ENCODE measurements at regions not wholly inside any gene's neighbourhood (a gene's known extent, or its start where the extent isn't known, plus 50 kb on each side); places are given as distances from the start of the nearest gene placed in this dataset.
"Not testable (repeated sequence)": the region's sequence is repeated elsewhere in the genome, so short reads cannot be mapped to it uniquely, and the experiment has no call there.

DNA sequence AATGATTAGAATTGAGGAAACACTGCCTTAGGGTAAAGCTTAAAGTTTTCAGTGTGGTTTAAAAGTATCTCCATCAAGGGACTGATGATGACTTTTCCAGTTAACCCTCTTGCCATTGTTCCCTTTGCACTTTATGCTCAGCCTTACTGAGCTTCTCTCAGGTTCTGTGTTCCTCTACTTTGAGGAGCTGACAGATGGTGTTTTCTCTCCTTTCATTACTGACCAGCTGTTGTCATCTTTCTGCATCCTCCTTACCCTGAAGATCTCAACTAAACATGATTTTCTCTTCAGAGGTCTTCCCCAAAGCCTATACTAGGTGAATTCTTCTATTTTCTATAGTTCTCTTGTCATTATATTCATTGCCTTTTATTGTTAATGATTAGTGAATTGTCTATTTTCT lies 475.6 kb upstream of the SYNCRIP start:
- no peak for DNase-seq (ENCODE audit: low read depth in 4 of 4, low spot score in 1 of 4)

DNA sequence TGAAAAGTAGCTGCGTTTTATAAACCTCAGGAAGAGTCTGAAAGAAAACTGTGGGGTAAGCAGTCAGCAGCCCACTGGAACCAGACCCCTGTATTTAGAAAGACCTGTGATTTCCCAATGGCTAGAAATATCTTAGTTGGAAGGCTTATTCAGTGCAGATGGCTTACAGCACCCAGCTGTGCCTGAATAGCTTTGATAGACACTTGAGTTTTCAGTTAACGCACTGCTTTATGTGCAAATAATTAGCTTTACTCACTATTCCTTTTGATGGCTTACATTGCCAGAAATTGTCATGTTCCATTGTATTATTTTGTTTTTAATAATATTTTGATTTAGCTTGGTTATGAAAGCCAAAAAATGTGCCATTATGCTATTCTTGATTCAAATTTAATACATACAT lies 465.3 kb upstream of the SYNCRIP start:
- no peak for DNase-seq (ENCODE audit: low read depth in 4 of 4, low spot score in 1 of 4)

DNA sequence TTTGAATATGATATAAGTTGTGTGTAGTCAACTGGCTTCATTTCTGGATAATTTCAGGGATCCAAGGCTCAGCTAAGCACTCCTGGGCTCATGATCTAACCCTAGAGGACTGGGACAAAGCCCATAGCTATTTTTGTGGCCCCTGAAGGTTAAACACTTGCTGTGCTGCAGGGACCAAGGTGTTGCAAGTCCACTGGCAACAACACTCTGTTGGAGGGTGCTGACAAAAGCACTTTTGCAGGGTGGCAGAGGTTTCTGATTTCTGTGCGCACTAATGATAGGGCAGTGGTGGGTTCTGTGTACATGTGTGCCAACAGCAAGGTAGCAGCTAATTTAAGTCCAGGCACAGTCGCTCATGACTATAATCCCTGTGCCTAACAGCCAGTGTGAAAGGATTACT lies 445.3 kb upstream of the SYNCRIP start:
- DNase-seq (ENCODE audit: low read depth in 4 of 4, low spot score in 1 of 4) = no peak

DNA sequence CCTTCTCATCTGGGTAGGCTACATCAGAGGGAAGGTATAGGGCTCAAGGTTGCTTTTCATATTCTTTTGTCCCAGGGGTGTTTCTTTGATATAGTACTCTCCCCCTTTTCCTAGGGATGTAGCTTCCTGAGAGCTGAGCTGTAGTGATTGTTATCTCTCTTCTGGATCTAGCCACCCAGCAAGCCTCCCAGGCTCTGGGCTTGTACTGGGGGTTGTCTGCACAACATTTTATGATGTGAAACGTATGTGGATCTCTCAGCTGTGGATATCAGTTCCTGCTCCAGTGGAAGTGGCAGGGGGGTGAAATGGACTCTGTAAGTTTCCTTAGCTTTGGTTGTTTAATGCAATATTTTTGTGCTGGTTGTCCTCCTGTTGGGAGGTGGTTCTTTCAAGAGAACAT lies 437.3 kb upstream of the SYNCRIP start:
- DNase-seq (ENCODE audit: low read depth in 4 of 4, low spot score in 1 of 4) = no peak

DNA sequence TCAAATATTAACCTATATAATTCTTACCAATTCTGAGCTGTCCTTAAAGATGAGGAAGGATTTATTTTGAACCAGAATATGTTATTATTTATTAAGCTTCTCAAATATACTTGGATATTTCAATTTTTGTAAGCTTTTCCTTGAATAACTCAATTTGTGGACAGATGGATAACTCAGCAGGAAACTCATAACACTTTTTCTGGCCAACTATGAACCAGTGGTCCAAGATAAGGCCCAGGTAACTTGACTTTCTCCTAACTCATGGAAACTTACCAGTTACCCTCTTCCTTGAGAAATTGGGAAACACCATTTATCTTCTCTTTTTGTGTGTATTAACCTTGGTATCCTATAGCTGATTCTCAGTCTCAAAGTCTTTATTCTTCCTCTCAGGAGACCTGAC lies 427.5 kb upstream of the SYNCRIP start:
- no peak for DNase-seq (ENCODE audit: low read depth in 4 of 4, low spot score in 1 of 4)

DNA sequence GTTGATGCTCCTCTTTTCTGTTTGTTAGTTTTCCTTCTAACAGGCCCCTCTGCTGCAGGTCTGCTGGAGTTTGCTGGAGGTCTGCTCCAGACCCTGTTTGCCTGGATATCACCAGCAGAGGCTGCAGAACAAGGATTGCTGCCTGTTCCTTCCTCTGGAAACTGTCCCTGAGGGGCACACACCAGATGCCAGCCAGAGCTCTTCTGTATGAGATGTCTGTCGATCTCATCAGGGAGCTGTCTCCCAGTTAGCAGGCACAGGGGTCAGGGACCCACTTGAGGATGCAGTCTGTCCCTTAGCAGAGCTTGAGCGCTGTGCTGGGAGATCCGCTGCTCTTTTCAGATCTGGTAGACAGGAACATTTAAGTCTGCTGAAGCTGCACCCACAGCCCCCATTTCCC lies 422.3 kb upstream of the SYNCRIP start:
- DNase-seq (ENCODE audit: low read depth in 4 of 4, low spot score in 1 of 4) = not testable (repeated sequence)

DNA sequence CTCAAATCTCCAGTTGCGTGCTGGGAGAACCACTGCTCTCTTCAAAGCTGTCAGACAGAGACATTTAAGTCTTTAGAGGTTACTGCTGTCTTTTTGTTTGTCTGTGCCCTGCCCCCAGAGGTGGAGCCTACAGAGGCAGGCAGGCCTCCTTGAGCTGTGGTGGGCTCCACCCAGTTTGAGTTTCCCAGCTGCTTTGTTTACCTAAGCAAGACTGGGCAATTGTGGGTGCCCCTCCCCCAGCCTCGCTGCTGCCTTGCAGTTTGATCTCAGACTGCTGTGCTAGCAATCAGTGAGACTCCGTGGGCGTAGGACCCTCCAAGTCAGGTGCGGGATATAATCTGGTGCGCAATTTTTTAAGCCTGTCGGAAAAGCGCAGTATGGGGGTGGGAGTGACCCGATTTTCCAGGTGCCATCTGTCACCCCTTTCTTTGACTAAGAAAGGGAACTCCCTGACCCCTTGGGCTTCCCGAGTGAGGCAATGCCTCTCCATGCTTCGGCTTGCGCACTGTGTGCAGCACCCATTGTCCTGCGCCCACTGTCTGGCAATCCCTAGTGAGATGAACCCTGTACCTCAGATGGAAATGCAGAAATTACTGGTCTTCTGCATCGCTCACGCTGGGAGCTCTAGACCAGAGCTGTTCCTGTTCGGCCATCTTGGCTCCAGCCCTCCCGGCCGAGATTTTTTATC lies 414.8 kb upstream of the SYNCRIP start:
- not testable (repeated sequence) for DNase-seq (ENCODE audit: low read depth in 4 of 4, low spot score in 1 of 4)

DNA sequence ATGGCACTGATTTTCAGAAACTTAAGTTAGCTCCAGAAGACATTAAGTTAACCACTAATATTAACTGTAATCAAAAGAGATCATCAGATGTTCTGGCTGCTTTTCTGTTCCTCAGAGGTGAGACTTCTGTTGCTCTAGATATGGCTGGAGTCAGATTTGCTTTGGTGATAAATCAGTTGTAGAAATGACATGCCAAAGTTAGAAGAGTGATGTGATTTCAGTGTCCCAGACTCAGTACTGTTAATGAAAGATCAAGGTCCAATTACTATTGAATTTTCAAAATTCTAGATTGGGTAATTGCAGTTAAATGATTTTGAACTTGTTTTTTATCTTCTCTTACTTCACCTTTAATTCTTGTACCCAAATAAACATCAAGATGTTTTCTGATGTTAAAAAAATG lies 402.4 kb upstream of the SYNCRIP start:
- DNase-seq (ENCODE audit: low read depth in 4 of 4, low spot score in 1 of 4) = no peak

DNA sequence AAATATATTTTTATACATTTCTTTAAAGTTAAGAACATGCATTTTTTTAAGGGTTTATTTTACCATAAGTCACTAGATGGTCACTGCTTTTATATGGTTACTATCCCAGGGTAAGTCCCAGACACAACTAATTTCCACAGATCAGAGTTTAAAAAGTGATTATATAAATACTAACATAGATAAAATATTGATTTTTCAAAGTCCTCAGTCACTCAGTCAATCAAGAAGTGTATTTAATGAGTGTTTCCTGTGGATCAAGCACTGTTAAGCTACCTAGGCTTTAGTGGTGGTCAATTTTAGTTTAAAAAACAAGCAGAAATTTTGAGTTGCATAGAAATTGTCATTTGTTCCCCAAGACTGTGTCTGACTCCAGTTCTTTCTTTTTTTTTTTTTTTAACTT lies 399.5 kb upstream of the SYNCRIP start:
- no peak for DNase-seq (ENCODE audit: low read depth in 4 of 4, low spot score in 1 of 4)

DNA sequence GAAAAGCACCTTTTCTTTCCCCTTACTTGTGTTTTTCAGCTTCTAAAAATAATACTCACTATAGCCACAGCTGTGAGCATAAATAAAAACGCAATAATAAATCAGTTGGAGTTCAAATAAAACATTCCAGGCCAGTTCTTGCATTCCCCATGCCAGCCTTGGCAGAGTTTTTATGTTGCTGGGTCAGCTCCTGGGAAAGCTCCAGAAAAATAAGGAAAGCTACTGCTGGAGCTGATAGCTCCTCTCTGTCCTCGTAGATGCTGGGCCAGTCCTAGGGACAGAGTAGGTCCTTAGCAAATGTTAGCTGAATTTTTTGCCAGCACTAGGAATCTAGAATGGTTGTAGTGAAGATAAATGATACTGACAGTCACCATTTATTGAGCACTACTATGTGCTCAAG lies 389.0 kb upstream of the SYNCRIP start:
- no peak for DNase-seq (ENCODE audit: low read depth in 4 of 4, low spot score in 1 of 4)

DNA sequence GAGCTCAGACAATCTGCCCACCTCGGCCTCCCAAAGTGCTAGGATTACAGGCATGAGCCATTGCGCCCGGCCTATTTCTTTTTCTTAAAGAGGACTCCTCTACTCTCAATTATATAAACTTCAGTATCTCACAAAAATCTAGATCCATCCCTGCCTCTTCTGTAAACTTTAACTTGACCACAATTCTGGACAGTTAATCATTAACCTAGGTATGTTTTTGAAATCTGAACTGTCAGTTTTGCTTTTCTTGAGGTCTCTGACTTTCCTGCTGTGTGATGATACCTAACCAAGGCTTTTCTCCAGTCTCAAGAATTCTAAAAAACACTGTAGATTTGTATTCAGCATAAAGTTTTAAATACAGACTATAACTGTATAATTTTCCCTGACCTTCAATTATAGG lies 388.2 kb upstream of the SYNCRIP start:
- no peak for DNase-seq (ENCODE audit: low read depth in 4 of 4, low spot score in 1 of 4)

DNA sequence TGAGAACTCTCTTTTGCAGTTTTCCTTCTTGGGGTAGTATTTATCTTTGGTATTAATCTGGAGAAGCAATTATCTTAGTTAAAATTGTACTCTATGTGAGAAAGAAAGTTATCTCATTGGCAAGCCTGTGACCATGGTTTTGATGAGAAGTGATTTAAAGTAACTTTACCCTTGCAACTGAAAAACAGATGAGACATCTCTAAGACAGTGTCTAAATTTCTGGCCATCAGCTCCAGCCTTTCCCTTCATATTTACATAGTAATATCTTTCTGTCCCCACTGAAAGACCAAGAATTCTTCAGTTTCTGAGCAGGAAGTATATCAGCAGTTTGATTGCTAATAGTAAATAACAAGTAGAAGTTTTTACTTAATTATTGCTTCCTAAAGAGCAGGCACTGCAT lies 386.1 kb upstream of the SYNCRIP start:
- no peak for DNase-seq (ENCODE audit: low read depth in 4 of 4, low spot score in 1 of 4)

DNA sequence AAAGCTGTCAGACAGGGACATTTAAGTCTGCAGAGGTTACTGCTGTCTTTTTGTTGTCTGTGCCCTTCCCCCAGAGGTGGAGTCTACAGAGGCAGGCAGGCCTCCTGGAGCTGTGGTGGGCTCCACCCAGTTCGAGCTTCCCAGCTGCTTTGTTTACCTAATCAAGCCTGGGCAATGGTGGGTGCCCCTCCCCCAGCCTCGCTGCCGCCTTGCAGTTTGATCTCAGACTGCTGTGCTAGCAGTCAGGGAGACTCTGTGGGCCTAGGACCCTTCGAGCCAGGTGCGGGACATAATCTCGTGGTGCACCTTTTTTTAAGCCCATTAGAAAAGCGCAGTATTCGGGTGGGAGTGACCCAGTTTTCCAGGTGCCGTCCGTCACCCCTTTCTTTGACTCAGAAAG lies 384.2 kb upstream of the SYNCRIP start:
- DNase-seq (ENCODE audit: low read depth in 4 of 4, low spot score in 1 of 4) = not testable (repeated sequence)

DNA sequence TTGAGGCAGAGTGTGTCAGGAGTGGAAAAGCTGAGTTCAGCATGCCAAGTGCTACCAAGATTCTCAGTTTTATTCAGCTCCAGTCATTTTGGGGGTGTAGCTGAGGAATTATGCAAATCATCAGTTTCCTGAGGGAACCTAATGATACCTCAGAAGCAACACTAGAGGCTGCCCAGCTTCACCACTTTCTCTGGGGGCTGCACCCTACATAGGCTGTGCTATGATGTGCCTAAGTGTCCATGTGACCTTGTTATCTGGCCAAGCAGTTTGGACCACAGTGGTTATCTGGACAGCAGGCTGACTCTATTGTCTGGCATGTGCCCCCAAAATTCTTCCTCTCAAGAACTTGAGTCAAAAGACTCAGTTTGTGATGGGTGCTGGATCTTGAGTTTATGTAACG lies 374.6 kb upstream of the SYNCRIP start:
- no peak for DNase-seq (ENCODE audit: low read depth in 4 of 4, low spot score in 1 of 4)

DNA sequence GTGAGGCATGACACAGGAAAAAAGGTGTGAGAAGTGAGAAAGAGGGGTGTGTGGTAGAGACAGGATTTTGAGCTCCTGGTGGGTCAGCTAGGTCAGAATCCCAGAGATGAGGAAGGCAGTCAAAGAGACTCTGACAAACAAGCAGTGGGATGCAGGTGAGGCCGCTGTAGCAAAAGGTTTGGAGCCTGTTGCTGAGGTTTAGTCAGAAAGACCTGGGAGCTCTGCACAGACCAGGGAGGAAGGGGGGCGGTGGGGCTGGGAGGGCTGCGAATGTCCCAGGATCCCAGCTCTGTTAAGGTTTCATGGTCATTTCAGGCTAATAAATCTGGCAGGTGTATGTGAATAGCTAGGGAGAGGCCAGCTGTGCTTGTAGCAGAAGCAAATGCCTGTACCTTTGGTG lies 373.9 kb upstream of the SYNCRIP start:
- DNase-seq (ENCODE audit: low read depth in 4 of 4, low spot score in 1 of 4) = no peak

DNA sequence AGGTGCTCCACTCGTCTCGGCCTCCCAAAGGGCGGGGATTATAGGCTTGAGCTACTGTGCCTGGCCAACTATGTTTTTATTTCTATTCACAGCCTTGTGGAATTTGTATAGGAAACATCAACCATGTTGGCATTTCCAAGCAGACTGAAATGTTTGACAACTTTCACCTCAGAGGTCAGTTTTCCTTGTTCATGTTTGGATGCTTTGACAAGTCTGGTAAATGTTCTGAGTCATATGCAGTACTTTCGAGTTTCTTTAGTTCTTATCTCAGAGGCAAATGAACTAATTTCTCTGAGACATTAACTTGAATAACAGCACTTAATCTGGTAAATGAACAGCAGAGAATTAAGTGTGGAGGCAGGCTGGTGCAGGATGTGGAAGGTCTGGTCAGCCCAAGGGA lies 373.4 kb upstream of the SYNCRIP start:
- no peak for DNase-seq (ENCODE audit: low read depth in 4 of 4, low spot score in 1 of 4)

DNA sequence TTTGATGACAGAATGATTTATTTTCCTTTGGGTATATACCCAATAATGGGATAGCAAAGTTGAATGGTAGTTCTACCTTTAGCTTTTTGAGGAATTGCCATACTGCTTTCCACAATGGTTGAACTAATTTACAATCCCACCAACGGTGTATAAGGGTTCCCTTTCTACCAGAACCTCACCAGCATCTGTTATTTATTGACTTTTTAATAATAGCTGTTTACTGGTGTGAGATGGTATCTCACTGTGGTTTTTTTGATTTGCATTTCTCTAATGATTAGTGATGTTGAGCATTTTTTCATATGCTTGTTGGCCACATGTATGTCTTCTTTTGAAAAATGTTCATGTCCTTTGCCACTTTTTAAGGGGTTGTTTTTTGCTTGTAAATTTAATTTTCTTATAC lies 370.3 kb upstream of the SYNCRIP start:
- not testable (repeated sequence) for DNase-seq (ENCODE audit: low read depth in 4 of 4, low spot score in 1 of 4)

DNA sequence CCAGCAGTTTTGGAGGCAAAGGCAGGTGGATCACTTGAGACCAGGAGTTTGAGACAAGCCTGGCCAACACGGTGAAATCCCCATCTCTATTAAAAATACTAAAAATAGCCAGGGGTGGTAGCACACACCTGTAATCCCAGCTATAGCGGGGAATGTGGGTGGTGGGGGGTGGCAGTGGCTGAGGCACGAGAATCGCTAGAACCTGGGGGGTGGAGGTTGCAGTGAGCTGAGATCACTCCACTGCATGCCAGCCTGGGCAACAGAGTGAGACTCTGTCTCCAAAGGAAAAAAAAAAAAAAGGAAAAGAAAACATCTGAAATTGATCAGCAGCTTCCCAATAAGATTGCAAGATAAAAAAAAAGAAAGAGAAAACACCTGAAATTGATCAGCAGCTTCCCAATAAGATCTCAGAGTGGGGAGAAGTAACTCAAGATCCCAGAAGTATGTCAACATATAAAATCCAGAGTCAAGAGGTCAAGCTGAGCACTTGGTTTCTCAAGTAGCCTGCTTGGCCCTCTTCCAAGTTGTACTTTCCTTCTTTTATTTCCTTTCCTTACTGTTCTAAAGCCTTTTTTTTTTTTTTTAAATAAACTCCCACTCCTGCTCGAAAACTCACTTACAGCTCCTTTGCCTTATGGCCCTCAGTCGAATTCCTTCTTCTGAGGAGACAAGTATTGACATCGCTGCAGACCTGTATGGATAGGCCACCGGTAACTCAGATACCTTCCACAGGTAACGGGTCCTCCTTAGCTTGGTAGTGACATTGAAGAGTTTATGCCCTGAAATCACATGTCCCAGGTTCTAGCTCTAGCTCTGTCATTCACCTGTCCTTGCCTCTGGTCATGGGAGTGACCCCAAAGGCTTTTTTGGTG lies 368.5 kb upstream of the SYNCRIP start:
- DNase-seq (ENCODE audit: low read depth in 4 of 4, low spot score in 1 of 4) = no peak

DNA sequence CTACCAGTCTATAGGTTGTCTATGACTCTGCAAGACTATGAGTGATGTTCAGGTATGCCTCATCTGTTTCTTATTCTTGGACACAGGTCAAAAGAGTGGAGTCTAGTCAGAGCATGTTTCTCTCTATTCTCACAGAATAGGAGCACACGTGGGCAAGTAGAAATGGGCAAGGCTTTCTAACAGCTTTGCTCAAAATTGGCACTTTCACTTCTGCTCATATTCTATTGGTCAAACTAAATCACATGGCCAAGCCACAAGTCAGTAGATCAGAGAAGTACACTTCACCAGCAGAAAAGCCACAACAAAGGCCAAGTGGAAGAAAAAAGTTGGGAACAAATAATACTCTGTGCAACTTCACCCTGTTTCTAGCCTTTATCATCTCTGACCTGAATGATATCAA lies 354.5 kb upstream of the SYNCRIP start:
- no peak for DNase-seq (ENCODE audit: low read depth in 4 of 4, low spot score in 1 of 4)

DNA sequence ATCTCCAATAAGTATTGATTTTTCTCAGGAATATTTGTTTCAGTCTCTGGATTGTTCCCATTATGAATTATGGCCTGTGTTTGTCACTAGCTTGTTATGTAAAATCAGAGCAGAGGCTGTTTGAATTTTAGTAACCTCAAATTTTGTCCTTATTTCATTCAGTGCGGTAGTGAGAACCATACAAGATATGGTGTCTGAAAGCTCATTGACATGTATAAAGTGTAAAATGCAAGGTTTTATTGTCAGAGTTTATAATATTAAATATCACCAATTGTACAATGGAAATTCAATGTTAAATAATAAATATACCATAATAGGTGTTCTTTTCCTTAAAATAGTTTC lies 353.3 kb upstream of the SYNCRIP start:
- DNase-seq (ENCODE audit: low read depth in 4 of 4, low spot score in 1 of 4) = no peak

DNA sequence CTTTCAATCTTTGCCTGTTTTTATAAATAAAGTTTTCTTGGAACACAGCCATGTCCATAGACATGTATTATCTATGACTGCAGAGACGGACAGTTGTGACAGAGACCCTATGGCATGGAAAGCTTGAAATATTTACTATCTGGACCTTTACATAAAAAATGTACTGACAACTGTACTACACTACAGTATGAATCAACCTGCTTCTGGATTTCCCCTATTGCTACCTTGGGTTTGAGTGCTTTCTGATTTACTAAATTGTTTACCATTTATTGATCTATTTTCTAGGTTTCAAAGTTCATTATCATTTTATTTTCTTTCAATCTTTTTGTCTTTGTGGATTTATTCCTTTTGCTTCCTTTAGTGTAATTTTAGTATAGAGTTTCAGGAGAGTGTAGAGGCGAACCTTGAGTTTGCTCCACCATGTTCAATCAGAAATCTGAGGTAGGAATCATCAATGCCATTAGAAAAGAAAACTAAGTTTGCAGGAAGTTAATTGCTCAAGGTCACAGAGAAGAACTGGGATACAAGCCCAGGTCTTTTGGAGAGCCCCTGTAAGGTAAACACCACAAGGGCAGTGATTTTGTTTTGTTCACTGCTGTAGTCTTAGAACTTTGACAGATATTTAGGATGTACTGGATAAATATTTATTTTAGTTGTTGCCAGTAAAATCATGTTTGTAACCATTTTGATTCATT lies 352.8 kb upstream of the SYNCRIP start:
- no peak for DNase-seq (ENCODE audit: low read depth in 4 of 4, low spot score in 1 of 4)

DNA sequence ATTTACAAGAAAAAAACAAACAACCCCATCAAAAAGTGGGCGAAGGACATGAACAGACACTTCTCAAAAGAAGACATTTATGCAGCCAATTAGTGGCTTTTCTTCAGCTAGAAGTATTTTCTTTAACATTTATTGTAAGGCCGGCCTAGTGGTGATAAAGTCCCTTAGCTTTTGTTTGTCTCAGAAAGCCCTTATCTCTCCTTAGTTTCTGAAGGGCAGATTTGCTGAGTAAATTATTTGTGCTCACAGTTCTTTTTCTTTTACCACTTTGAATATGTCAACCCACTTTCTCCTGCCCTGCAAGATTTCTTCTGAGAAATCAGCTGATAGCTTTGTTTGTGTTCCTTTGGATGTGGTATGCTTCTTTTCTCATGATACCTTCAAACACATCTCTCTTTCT lies 344.0 kb upstream of the SYNCRIP start:
- no peak for DNase-seq (ENCODE audit: low read depth in 4 of 4, low spot score in 1 of 4)
